HUDEP-2 (cell line): ENCODE measurements at regions not wholly inside any gene's neighbourhood (a gene's known extent, or its start where the extent isn't known, plus 50 kb on each side); places are given as distances from the start of the nearest gene placed in this dataset.
"Not testable (repeated sequence)": the region's sequence is repeated elsewhere in the genome, so short reads cannot be mapped to it uniquely, and the experiment has no call there.

Source experiments
- DNase-seq, 76 experiments: peaks; one replicate each; lab custom pipeline; 2025; ENCODE audit not compliant: unreplicated experiment in 76 of 76; lab: John Stamatoyannopoulos, UW

GRCh38 chr11:122404571-122404970 lies 251.0 kb upstream of the UBASH3B start:
- no peak for DNase-seq

GRCh38 chr11:122401581-122401980 lies 253.9 kb upstream of the UBASH3B start:
- not testable (repeated sequence) for DNase-seq

GRCh38 chr11:122399375-122399774 lies 256.1 kb upstream of the UBASH3B start:
- DNase-seq, result no peak

GRCh38 chr11:122398851-122399250 lies 256.7 kb upstream of the UBASH3B start:
- DNase-seq, result no peak

- DNase-seq, result no peak
These were observed 257.4 kb upstream of the UBASH3B start for GRCh38 chr11:122398167-122398566.

GRCh38 chr11:122395282-122395681 lies 260.2 kb upstream of the UBASH3B start:
- DNase-seq, result no peak

- DNase-seq, result no peak
These were observed 261.2 kb upstream of the UBASH3B start for GRCh38 chr11:122394313-122394712.

GRCh38 chr11:122393209-122393860 lies 262.2 kb upstream of the UBASH3B start:
- DNase-seq, result no peak

- DNase-seq, result no peak
These were observed 263.0 kb upstream of the UBASH3B start for GRCh38 chr11:122392508-122392907.

GRCh38 chr11:122391049-122391448 lies 264.5 kb upstream of the UBASH3B start:
- no peak for DNase-seq

GRCh38 chr11:122383186-122383585 lies 267.2 kb upstream of the BLID start:
- no peak for DNase-seq

- no peak for DNase-seq
These were observed 259.8 kb upstream of the BLID start for GRCh38 chr11:122375687-122376399.

- no peak for DNase-seq
These were observed 252.8 kb upstream of the BLID start for GRCh38 chr11:122368796-122369195.

GRCh38 chr11:122367809-122368231 lies 251.8 kb upstream of the BLID start:
- DNase-seq, result no peak

- DNase-seq, result no peak
These were observed 249.8 kb upstream of the BLID start for GRCh38 chr11:122365610-122366360.

- no peak for DNase-seq
These were observed 247.3 kb upstream of the BLID start for GRCh38 chr11:122363296-122363695.

GRCh38 chr11:122362381-122362780 lies 246.4 kb upstream of the BLID start:
- DNase-seq, result no peak

GRCh38 chr11:122360875-122361274 lies 244.9 kb upstream of the BLID start:
- DNase-seq, result no peak

GRCh38 chr11:122359081-122359571 lies 243.1 kb upstream of the BLID start:
- no peak for DNase-seq

GRCh38 chr11:122358292-122358691 lies 242.3 kb upstream of the BLID start:
- no peak for DNase-seq

- no peak for DNase-seq
These were observed 240.0 kb upstream of the BLID start for GRCh38 chr11:122355968-122356367.
